Fibroblast of lung (primary cell): ENCODE measurements at regions not wholly inside any gene's neighbourhood (a gene's known extent, or its start where the extent isn't known, plus 50 kb on each side); places are given as distances from the start of the nearest gene placed in this dataset.

ENCODE experiments used
- DNase-seq, 2 donors: peaks; one replicate each; pipeline versions ENCODE4 v3.0.0 to v3.0.0-alpha.2; 2010; ENCODE audit warnings: low read depth in 2 of 2
- H2AFZ ChIP-seq: 2 replicates; pipeline ENCODE4 v1.5.1; 2012; ENCODE audit warnings: low read length, control low read depth, inconsistent platforms
- H3K27ac ChIP-seq: 2 replicates; pipeline ENCODE4 v1.5.1; 2011; ENCODE audit warnings: low read length, control low read depth; ENCODE audit not compliant: insufficient read depth
- H3K27me3 ChIP-seq: 2 replicates; pipeline ENCODE4 v1.5.1; 2011; ENCODE audit warnings: mild to moderate bottlenecking, low read length; ENCODE audit not compliant: control insufficient read depth, insufficient read depth
- H3K36me3 ChIP-seq: 2 replicates; pipeline ENCODE4 v1.5.1; 2011; ENCODE audit warnings: low read length; ENCODE audit not compliant: control insufficient read depth, insufficient read depth
- H3K4me1 ChIP-seq: 2 replicates; pipeline ENCODE4 v1.5.1; 2011; ENCODE audit warnings: low read length; ENCODE audit not compliant: control insufficient read depth, insufficient read depth; ENCODE audit errors: extremely low read depth
- H3K4me2 ChIP-seq: 2 replicates; pipeline ENCODE4 v1.5.1; 2011; ENCODE audit warnings: low read length, control low read depth; ENCODE audit not compliant: insufficient read depth; ENCODE audit errors: extremely low read depth
- H3K4me3 ChIP-seq, 4 experiments: fragments of 200-600 bp in 1 of 4; sonication (generic) in 1 of 4; replicated peaks in 1 of 4; 2 replicates each; pipeline ENCODE4 v1.5.1; 2011 to 2016; ENCODE audit warnings: low read length in 4 of 4, low read depth in 3 of 4, mild to moderate bottlenecking in 3 of 4, control low read depth in 2 of 4, inconsistent platforms in 1 of 4, mixed read lengths in 1 of 4; ENCODE audit not compliant: insufficient read depth in 1 of 4; ENCODE audit errors: control extremely low read depth in 1 of 4
- H3K79me2 ChIP-seq: 2 replicates; pipeline ENCODE4 v1.5.1; 2012; ENCODE audit warnings: mild to moderate bottlenecking, low read length, inconsistent platforms; ENCODE audit not compliant: control insufficient read depth, insufficient read depth
- H3K9ac ChIP-seq: 2 replicates; pipeline ENCODE4 v1.5.1; 2011; ENCODE audit warnings: mild to moderate bottlenecking, low read length, control low read depth; ENCODE audit not compliant: insufficient read depth
- H3K9me3 ChIP-seq: 2 replicates; pipeline ENCODE4 v1.5.1; 2012; ENCODE audit warnings: low read depth, low read length; ENCODE audit not compliant: control insufficient read depth, insufficient read depth
- H4K20me1 ChIP-seq: 2 replicates; pipeline ENCODE4 v1.5.1; 2011; ENCODE audit warnings: low read length; ENCODE audit not compliant: control insufficient read depth, insufficient read depth; ENCODE audit errors: extremely low read depth
- CTCF ChIP-seq, 2 donors: IDR thresholded peaks in 1 of 2; conservative IDR thresholded peaks in 1 of 2; 1 replicate in 1 of 2; 2 replicates in 1 of 2; pipeline ENCODE4 v1.5.1; 2011 to 2012; ENCODE audit warnings: low read length in 2 of 2, control low read depth in 1 of 2, inconsistent platforms in 1 of 2, low read depth in 1 of 2, mild to moderate bottlenecking in 1 of 2
- EZH2 ChIP-seq: IDR thresholded peaks from 2 replicates; pipeline ENCODE4 v1.5.1; 2012; ENCODE audit warnings: low read length, control low read depth, mild to moderate bottlenecking; ENCODE audit errors: missing control alignments

GRCh38 chr17:71176331-71176730 lies 944.5 kb upstream of the SOX9 start:
- Histone ChIP-seq H3K27ac (no peak overlapping the region), H2AFZ (no peak overlapping the region), H3K9ac (no peak overlapping the region), H3K4me2 (no peak overlapping the region), H4K20me1 (no peaks in the 10 kb centered on the region), H3K79me2 (no peaks in the 10 kb centered on the region), H3K9me3 (no peaks in the 10 kb centered on the region), H3K4me3 (no peak overlapping the region), H3K36me3 (no peaks in the 10 kb centered on the region), H3K27me3 (no peaks in the 10 kb centered on the region), H3K4me1 (no peaks in the 10 kb centered on the region)
- no peak for TF ChIP-seq EZH2
- TF ChIP-seq CTCF (conservative IDR thresholded peaks at IDR 0.05 in 1 of 2, IDR thresholded peaks at IDR 0.05 in 1 of 2; ENCODE audit: low read depth in 1 of 2, low read length in 2 of 2) = no peak
- no peak for DNase-seq

- H2AFZ ChIP-seq = no peak overlapping the region
- H3K4me1 ChIP-seq = no peaks in the 10 kb centered on the region
- H3K9ac ChIP-seq = no peak overlapping the region
- no peaks in the 10 kb centered on the region for H3K9me3 ChIP-seq
- no peak for DNase-seq
- H4K20me1 ChIP-seq = no peaks in the 10 kb centered on the region
- H3K36me3 ChIP-seq = no peaks in the 10 kb centered on the region
- no peak overlapping the region for H3K27ac ChIP-seq
- no peaks in the 10 kb centered on the region for H3K27me3 ChIP-seq
- H3K79me2 ChIP-seq = no peaks in the 10 kb centered on the region
- no peak overlapping the region for H3K4me3 ChIP-seq
- TF ChIP-seq CTCF (conservative IDR thresholded peaks at IDR 0.05 in 1 of 2, IDR thresholded peaks at IDR 0.05 in 1 of 2; ENCODE audit: low read depth in 1 of 2, low read length in 2 of 2) (no peak), EZH2 (no peak)
- no peak overlapping the region for H3K4me2 ChIP-seq
Measured at GRCh38 chr17:71176928-71177443, 943.8 kb upstream of the SOX9 start.

GRCh38 chr17:71180801-71181385 lies 939.9 kb upstream of the SOX9 start:
- no peaks in the 10 kb centered on the region for H3K36me3 ChIP-seq
- no peaks in the 10 kb centered on the region for H3K9me3 ChIP-seq
- no peak overlapping the region for H3K4me3 ChIP-seq
- no peak overlapping the region for H3K9ac ChIP-seq
- no peak overlapping the region for H3K27ac ChIP-seq
- no peak overlapping the region for H3K4me2 ChIP-seq
- H3K4me1 ChIP-seq = no peaks in the 10 kb centered on the region
- TF ChIP-seq CTCF (conservative IDR thresholded peaks at IDR 0.05 in 1 of 2, IDR thresholded peaks at IDR 0.05 in 1 of 2; ENCODE audit: low read depth in 1 of 2, low read length in 2 of 2) (no peak), EZH2 (no peak)
- H2AFZ ChIP-seq = no peak overlapping the region
- no peaks in the 10 kb centered on the region for H4K20me1 ChIP-seq
- DNase-seq = peak; percentile 57 to 74
- no peaks in the 10 kb centered on the region for H3K79me2 ChIP-seq
- H3K27me3 ChIP-seq = no peaks in the 10 kb centered on the region
